Activated gamma-delta T cell (primary cell): ENCODE measurements at regions not wholly inside any gene's neighbourhood (a gene's known extent, or its start where the extent isn't known, plus 50 kb on each side); places are given as distances from the start of the nearest gene placed in this dataset.

Experiments
- DNase-seq: peaks from one replicate; lab custom pipeline; 2025; lab: John Stamatoyannopoulos, UW

- no peak for DNase-seq
Observed at GRCh38 chr2:239520811-239521517, 120.1 kb upstream of the HDAC4 start.

DNA sequence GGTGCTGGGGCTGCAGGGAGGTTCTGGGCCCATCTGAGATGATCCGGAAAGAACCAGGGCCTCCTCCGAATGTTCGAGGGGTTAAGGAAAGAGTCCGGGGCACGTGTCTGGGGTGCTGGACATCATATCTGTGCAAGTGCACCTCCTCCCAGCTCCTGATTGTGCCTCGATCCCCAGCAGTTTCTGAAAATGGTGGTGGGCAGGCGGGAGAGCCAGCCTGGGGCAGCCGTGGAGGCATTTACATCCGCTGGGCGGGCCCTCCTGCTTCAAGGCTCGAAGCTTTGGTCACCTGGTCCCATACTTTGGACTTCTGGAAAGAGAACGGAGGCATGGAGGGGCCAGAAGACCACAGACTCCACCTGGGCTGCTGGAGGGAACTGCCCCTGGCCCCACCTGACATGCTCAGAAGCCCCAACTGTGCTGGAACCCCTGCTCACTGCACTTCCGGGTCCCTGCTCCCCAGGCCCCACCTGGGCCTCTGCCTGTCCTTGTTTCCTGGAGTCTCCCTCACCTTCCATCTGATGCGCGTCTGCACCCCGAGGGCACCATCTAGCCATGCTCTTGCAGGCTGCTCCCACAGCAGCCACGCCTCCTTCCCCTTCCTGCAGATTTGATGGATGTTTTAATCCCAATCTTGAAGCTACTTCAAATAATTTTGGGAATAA lies 119.2 kb upstream of the HDAC4 start:
- no peak for DNase-seq

DNA sequence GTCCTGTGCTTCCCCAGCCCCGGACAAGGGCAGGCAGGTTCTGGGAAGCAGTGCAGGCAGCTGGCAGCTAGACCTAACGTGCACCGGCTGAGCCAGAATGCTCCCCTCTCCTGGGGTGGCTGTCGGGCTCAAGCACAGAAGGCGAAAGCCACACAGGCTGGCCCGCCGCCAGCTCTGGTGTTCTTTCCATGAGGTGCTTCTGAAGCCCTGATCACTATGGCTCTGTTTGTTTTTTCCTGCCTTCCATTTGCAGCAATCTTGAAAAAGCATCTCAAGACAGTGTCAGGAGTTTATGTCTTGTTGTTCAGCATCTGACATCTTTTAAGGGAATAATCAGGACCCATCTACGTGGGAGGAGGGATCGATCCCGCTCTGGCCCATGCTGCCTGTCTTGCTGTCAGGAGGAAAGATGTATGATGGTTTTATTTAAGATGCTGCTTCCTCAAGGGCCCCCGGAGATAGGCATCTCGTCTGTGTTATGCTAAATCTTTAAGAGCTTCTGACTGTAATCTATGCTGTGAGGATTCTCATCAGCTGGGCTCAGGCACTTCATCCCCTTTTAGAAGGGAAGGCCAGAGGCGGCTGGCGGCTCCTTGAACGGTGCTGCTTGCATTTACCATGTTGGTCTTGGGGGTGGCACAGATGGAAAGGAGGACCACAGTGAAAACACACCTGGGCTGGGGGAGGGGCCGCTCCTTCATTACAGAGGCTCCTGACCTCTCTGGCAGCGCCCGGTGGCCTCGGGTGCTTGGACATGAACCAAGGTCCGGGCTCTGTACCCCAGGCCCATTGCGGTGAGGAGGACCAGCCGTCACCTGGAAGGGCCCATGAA lies 118.5 kb upstream of the HDAC4 start:
- no peak for DNase-seq

DNA sequence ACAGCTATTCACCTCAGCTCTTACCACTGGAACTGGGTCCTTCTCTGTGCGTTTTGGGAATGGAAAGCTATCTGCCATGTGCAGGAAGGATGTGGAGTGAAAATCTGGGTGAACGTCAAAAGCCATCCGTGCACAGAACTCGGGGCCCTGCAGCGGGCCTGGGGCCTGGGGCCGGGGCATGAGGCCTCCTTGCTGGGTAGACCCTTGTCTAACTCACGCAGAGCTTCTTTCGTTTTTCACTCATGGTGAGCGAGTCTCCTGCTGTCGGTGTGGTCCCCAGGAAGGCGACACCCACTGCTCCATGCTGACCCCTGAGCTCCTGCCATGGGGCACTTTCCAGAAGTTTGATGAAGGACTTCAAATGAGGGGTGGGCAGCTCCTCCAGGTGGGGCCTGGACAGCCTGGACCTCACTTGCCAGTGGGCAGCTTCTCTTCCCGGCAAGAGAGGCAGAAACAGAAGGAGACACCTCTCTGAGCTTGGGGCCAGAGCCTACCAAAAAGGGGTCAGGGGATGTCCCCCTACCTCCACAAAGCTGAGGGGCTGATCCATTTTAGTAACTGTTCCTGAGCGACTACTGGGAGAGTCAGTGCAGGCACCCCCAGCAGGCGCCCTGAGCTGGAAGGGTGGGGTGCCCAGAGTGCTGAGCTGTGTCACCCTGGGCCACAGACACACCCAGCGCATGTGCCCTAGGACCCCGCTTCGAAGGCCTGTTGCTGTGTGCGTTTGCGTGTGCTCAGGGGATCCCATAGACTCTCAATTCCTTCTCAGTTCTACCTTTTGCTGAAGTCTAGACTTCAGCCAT lies 117.7 kb upstream of the HDAC4 start:
- DNase-seq = no peak

GRCh38 chr2:239517686-239518085 lies 116.9 kb upstream of the HDAC4 start:
- DNase-seq = no peak

DNA sequence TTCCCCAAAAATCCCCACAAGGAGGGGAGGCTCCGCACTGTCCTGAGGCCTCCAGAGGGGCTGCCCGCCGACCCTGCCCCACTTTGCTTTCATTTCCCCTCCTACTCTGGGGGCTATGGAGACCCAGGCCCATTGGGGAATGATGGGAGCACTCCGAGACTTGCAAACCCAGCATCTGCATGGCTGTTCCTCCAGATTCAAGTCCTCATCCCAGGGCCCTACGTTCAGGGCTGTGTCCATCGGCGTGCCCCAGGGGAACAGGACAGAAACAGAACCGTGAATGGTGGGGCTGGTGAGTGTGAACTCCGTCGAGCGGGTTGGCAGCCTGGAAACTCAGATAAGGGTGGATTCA lies 116.1 kb upstream of the HDAC4 start:
- no peak for DNase-seq

GRCh38 chr2:239516286-239516953 lies 115.6 kb upstream of the HDAC4 start:
- no peak for DNase-seq

GRCh38 chr2:239514754-239515530 lies 114.1 kb upstream of the HDAC4 start:
- no peak for DNase-seq

DNA sequence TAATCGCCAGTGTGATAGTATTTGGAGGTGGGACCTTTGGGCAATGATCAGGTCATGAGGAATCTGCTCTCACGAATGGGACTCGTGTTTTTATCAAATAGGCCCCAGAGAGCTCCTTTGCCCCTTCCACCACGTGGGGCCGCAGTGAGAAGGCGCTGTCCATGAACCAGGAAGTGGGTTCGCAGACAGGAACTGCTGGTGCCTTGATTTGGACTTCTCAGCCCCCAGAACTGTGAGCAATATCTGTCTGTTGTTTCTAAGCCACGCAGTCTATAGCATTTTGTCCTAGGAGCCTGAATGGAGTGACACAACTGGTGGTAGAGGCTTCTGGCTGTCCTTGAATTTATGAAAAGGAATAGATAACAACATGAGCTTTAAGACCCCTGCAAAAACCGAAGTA lies 111.2 kb upstream of the HDAC4 start:
- DNase-seq = no peak

GRCh38 chr2:239509373-239510143 lies 108.7 kb upstream of the HDAC4 start:
- DNase-seq = no peak

- DNase-seq = no peak
Observed at GRCh38 chr2:239508261-239508660, 107.4 kb upstream of the HDAC4 start.

GRCh38 chr2:239507576-239508258 lies 106.9 kb upstream of the HDAC4 start:
- DNase-seq = no peak

DNA sequence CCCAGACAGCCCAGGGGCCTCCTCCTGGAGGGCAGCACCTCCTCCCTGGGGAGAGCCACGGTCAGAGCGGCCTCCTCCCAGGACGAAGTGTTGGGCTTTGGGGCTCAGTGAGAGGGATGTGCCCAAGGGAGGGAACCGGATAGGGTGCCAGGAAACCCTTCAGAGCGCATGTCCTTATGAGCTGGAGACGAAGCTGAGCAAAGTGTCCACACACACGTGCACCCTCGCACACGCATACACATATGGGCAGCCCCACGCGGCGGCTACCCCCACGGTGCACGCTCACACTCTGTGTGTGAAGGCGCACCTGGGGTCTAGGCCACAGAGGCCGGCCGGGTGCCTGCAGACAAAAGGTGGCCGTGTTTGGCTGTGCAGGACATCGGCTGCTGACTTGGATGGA lies 106.1 kb upstream of the HDAC4 start:
- DNase-seq = no peak

DNA sequence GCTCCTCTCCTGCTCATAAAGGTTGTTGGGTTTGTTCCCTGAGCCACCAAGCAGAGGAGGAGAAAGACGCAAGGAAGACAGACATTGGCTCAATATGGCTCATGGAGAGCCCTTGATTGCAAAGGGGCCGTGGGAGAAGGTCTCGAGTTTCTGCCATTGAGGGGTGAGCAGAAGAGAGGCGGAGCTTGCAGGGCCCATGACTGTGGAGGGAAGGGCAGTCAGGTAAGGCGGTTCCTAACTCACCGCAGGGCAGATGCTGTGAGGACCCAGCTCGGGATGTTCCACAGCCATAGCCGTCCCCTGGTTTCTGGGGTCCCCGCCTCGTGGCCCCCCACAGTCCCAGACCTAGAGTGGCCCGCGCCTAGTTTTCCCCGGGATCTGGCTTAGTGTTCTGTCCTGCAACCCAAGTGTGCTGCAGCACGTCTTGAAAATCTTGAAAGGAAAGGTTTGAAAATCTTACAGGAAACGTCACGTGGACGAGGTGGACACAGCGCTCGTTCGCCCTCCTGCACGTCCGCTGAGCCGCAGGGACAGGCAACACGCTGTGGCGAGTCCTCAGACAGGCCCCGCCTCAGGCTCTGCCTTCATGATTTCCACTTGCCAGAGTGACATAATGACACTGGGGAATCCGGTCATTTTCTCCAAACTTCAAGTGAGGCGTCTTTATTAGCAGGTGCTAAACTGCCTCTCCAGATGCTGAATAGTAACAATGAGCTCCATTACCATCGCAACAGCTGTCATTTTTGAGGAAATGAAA lies 105.5 kb upstream of the HDAC4 start:
- no peak for DNase-seq

DNA sequence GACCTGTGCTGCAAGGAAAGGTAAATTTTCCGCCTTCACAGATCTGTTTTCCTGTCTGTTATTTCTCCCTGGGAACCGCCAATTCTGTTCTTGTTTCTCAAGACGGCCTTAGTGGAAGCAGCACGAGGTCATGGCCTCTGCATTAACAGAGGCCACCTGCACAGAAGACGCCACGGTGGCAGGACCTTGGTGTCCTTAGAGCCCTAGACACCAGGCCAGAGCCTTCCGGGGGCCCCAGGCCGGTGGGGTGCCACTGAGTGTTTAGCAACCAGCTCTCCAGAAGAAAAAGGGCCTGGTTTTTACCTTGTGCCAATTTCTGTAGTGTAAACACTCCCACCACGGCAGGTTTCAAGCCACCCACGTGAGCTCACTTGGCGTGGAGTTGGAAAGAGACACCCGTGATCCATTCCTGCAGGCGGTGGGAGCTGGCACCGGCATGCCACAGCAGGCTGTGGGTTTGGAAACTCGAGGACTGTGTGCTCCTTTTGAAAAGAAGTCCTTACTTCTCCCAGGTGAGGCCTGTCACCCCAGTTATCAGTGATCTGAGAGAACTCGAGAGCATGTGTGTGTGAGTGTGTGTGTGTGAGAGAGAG lies 103.9 kb upstream of the HDAC4 start:
- no peak for DNase-seq

- DNase-seq = no peak
Observed at GRCh38 chr2:239502430-239503186, 101.8 kb upstream of the HDAC4 start.
